Body of pancreas (tissue), 4 donors: ENCODE measurements at regions not wholly inside any gene's neighbourhood (a gene's known extent, or its start where the extent isn't known, plus 50 kb on each side); places are given as distances from the start of the nearest gene placed in this dataset.
"Not testable (repeated sequence)": the region's sequence is repeated elsewhere in the genome, so short reads cannot be mapped to it uniquely, and the experiment has no call there.

Source experiments
- POLR2A ChIP-seq, 3 donors: fragments of 450-650 bp; IDR thresholded peaks; one replicate each; pipeline ENCODE4 v1.6.1; 2016; ENCODE audit warnings: antibody characterized with exemption in 3 of 3, mild to moderate bottlenecking in 2 of 3
- TF ChIP-seq, protein P1 (sequence below), 7 experiments: fragments of 450-650 bp in 4 of 7; fragments of 200-600 bp in 3 of 7; sonication (generic) in 3 of 7; IDR thresholded peaks; one replicate each; pipeline ENCODE4 v1.5.1; 2016 to 2019; ENCODE audit warnings: antibody characterized with exemption in 7 of 7

GRCh38 chr13:112286733-112287132, 89.4 kb upstream of the SPACA7 start:
- TF ChIP-seq, protein P1, sequence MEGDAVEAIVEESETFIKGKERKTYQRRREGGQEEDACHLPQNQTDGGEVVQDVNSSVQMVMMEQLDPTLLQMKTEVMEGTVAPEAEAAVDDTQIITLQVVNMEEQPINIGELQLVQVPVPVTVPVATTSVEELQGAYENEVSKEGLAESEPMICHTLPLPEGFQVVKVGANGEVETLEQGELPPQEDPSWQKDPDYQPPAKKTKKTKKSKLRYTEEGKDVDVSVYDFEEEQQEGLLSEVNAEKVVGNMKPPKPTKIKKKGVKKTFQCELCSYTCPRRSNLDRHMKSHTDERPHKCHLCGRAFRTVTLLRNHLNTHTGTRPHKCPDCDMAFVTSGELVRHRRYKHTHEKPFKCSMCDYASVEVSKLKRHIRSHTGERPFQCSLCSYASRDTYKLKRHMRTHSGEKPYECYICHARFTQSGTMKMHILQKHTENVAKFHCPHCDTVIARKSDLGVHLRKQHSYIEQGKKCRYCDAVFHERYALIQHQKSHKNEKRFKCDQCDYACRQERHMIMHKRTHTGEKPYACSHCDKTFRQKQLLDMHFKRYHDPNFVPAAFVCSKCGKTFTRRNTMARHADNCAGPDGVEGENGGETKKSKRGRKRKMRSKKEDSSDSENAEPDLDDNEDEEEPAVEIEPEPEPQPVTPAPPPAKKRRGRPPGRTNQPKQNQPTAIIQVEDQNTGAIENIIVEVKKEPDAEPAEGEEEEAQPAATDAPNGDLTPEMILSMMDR (IDR thresholded peaks at IDR 0.05), result not testable (repeated sequence)
- not testable (repeated sequence) for TF ChIP-seq POLR2A (IDR thresholded peaks at IDR 0.05)
